Thyroid gland (tissue), 4 donors: ENCODE measurements at regions not wholly inside any gene's neighbourhood (a gene's known extent, or its start where the extent isn't known, plus 50 kb on each side); places are given as distances from the start of the nearest gene placed in this dataset.

ENCODE experiments used
- POLR2A ChIP-seq, 2 donors: fragments of 450-650 bp; IDR thresholded peaks; one replicate each; pipeline ENCODE4 v1.6.1; 2017; ENCODE audit warnings: antibody characterized with exemption in 2 of 2, mild to moderate bottlenecking in 2 of 2, moderate library complexity in 1 of 2
- TF ChIP-seq, protein P1 (sequence below), 6 experiments: fragments of 200-600 bp in 3 of 6; fragments of 450-650 bp in 3 of 6; sonication (generic) in 3 of 6; IDR thresholded peaks; one replicate each; pipeline ENCODE4 v1.5.1; 2016 to 2019; ENCODE audit warnings: antibody characterized with exemption in 6 of 6, mild to moderate bottlenecking in 2 of 6, inconsistent platforms in 1 of 6, moderate library complexity in 1 of 6

- TF ChIP-seq, protein P1, sequence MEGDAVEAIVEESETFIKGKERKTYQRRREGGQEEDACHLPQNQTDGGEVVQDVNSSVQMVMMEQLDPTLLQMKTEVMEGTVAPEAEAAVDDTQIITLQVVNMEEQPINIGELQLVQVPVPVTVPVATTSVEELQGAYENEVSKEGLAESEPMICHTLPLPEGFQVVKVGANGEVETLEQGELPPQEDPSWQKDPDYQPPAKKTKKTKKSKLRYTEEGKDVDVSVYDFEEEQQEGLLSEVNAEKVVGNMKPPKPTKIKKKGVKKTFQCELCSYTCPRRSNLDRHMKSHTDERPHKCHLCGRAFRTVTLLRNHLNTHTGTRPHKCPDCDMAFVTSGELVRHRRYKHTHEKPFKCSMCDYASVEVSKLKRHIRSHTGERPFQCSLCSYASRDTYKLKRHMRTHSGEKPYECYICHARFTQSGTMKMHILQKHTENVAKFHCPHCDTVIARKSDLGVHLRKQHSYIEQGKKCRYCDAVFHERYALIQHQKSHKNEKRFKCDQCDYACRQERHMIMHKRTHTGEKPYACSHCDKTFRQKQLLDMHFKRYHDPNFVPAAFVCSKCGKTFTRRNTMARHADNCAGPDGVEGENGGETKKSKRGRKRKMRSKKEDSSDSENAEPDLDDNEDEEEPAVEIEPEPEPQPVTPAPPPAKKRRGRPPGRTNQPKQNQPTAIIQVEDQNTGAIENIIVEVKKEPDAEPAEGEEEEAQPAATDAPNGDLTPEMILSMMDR (IDR thresholded peaks at IDR 0.05), result no peak
- TF ChIP-seq POLR2A (IDR thresholded peaks at IDR 0.05), result no peak
These were observed 416.0 kb downstream of the SHQ1 start for GRCh38 chr3:72432246-72432645.
